Activated CD4-positive, alpha-beta T cell treated with anti-CD3 and anti-CD28 coated beads, Interleukin-10, Interleukin-2, amounts not matched to agents 100 ng/mL and 50 ng/mL, durations not matched to agents 16 hours and 8 hours (primary cell): ENCODE measurements at regions not wholly inside any gene's neighbourhood (a gene's known extent, or its start where the extent isn't known, plus 50 kb on each side); places are given as distances from the start of the nearest gene placed in this dataset.

Source experiments
- DNase-seq: peaks from one replicate; pipeline ENCODE4 v3.0.0-alpha.2; 2020

GRCh38 chr17:36869856-36870719 is 67.2 kb upstream of the LHX1 start:
- no peak for DNase-seq

GRCh38 chr17:36870720-36870999 is 66.6 kb upstream of the LHX1 start:
- no peak for DNase-seq

GRCh38 chr17:36875698-36876293 is 61.5 kb upstream of the LHX1 start:
- no peak for DNase-seq

- no peak for DNase-seq
Observed at GRCh38 chr17:36876966-36877365, 60.3 kb upstream of the LHX1 start.

- DNase-seq, result no peak
Observed at GRCh38 chr17:36877771-36878170, 59.5 kb upstream of the LHX1 start.

GRCh38 chr17:36878216-36878615 is 59.1 kb upstream of the LHX1 start:
- no peak for DNase-seq

GRCh38 chr17:36879027-36879426 is 58.2 kb upstream of the LHX1 start:
- DNase-seq, result no peak

GRCh38 chr17:36879624-36880131 is 57.6 kb upstream of the LHX1 start:
- no peak for DNase-seq

GRCh38 chr17:36880268-36880905 is 56.9 kb upstream of the LHX1 start:
- peak; percentile 16 for DNase-seq

GRCh38 chr17:36881323-36881722 is 56.0 kb upstream of the LHX1 start:
- no peak for DNase-seq

GRCh38 chr17:36884495-36885152 is 52.7 kb upstream of the LHX1 start:
- DNase-seq, result no peak

GRCh38 chr17:36885153-36885735 is 52.0 kb upstream of the LHX1 start:
- no peak for DNase-seq

- DNase-seq, result no peak
Observed at GRCh38 chr17:36885771-36886377, 51.4 kb upstream of the LHX1 start.
